HG03066 (cell line): ENCODE measurements at regions not wholly inside any gene's neighbourhood (a gene's known extent, or its start where the extent isn't known, plus 50 kb on each side); places are given as distances from the start of the nearest gene placed in this dataset.

ENCODE experiments used
- ATAC-seq: cut with Tn5 transposase; IDR thresholded peaks from one replicate; pipeline ENCODE4 v1.9.1; 2021; ENCODE audit warnings: low read depth; ENCODE audit not compliant: unreplicated experiment

DNA sequence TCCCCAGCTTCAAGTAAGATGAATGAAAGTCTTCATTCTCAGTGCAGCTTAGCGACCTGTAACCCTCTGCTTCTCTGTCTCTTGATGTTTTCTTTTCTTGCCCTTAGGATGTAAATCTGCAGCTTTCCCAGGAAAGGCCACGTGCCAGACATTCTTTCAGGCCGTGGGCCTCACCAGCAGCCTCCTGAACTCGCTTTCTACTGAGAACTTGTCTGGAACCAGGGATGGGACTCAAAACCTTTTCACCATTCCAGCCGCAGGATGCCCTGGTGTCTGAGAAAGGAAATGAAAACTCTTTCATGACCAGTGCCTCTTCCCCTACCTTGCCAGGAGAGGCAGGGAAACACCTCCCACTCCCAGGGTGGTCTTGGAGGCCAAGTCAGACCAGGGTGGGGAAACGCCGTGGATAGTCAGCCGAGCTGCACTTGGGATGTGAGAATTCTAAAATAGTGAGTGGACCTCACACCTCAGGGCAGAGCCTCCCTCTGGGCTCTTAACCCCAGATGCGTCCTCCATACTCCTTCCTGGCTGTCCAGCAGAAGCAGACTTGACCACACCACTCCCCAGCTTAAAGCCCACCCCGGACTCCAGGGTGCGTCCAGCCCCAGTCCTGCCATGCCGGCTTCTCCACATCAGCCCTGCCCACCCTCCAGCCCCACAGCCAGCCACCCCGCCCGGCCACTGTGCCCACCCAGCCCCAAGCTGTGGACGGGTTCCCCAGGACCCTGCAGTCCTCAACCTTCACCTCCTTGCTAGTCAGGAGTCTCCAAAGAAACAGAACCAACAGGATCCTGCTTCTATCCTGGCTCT, 115.5 kb downstream of the TWIST2 start:
- ATAC-seq, result no peak

GRCh38 chr2:238963971-238964328, 116.1 kb downstream of the TWIST2 start:
- no peak for ATAC-seq

DNA sequence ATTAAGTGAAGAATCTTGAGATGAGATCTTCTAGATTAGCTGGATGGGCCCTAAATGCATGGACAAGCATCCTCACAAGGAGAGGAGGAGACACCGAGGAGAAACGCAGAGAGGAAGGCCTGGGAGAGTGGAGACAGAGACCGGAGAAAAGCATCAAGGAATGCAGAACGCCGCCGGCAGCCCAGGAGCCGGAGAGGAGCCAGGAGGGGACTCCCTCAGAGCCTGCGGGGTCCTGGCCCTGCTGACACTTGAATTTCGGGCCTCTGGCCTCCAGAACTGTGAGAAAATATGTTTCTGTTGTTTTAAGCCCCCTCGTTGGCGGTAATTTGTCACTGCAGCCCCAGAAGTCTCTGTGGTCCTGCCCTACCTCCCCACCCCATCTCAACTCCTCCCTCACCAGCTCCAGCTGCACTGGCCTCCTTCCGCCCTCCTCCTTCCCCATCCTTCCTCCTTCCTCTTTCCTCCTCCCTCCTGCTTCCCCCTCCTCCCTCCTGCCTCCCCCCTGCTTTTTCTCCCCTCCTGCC, 116.7 kb downstream of the TWIST2 start:
- no peak for ATAC-seq

DNA sequence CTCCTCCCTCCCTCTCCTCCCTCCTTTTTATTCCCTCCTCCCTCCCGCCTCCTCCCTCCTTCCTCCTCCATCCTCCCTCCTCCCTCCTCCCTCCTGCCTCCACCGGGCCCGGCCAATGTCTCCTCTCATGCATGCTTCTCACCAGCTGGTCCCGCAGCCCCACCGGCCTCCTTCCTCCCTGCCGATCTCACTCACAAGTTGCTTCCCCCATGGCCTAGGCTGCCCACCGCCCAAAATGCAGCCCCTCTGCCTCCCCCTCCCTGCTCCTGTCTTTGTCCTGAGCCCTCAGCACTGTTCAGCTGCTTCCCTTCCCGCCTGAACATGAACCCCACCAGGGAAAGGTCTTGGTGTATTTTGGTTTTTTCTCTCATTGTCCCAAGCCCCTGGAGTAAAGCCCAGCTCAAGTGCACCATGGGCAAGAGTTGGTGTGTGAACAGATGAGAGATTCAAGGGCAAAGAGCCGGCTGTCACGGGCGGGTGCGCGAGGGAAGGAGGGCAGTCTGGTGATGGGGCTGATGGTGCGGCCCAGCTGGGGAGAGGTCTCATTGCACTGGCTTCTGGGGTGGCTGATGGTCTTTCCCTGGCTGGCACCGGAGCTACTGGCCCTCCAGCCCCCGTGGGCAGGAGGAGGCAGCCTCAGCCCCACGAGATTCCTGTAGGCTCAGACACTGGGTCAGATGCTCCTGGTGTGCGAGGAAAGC, 117.6 kb downstream of the TWIST2 start:
- ATAC-seq, result no peak

DNA sequence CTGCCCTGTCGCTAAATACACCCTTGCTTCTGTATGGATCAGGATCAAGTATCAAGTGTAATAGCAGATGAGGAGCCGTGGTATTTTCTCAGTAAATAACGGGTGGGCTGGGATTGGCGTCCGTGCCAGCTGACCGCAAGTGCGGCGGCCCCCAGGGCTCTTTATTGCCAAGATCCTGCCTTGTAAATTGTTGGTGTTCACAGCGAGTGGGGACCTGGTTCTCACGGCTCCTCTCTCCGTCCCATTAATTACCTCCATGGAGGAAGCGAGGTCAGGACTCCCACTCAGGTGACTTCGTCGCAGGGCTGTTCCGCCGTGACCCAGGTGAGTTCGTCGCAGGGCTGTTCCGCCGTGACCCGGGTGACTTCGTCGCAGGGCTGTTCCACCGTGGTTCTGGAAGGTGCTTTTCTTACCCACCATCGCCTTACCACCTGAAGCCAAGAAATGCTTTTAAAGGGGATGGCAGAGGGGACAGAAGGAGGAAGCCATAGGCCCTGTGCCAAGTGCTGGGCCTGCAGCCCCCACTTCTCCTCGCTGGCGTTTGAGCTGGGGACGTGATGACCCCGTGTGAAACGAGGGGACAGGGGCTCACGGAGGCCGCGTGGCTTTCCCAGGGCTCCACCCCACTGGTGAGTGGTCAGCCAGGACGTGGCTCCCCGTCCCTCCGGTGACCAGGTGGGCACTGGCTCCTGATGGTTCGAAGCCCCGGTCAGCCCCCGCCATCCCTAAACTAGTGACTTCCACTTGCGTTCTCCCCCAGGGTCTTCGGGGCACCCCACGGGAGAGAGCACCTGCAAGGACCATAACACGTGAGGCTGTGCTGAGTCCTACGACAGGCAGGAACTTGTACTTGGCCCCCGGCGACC, 118.4 kb downstream of the TWIST2 start:
- no peak for ATAC-seq

- no peak for ATAC-seq
Observed at GRCh38 chr2:238967031-238967977, 119.4 kb downstream of the TWIST2 start.

GRCh38 chr2:238967978-238968360, 120.1 kb downstream of the TWIST2 start:
- ATAC-seq, result no peak

GRCh38 chr2:238968616-238969384, 120.9 kb downstream of the TWIST2 start:
- no peak for ATAC-seq

DNA sequence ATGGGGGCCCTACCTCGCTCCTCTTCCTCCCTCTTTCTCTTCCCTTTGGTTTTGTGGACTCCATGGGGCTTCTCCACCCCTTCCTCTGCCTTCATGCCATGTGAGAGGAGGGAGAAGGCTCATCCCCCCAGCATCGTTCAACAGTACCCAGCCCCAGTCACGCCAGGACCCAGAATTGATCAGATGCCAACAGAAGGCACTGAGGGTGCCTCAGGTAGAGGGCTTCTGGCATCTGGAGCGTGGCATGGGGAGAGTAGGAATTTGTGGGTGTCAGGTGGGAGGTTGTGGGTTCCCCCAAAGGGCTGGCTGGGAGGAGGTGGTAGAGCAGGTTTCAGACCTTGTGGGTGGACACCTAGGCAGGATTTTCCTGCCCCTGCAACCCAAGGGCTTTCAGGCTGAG, 122.0 kb downstream of the TWIST2 start:
- no peak for ATAC-seq

GRCh38 chr2:238970553-238971081, 122.7 kb downstream of the TWIST2 start:
- peak; percentile 66 for ATAC-seq

DNA sequence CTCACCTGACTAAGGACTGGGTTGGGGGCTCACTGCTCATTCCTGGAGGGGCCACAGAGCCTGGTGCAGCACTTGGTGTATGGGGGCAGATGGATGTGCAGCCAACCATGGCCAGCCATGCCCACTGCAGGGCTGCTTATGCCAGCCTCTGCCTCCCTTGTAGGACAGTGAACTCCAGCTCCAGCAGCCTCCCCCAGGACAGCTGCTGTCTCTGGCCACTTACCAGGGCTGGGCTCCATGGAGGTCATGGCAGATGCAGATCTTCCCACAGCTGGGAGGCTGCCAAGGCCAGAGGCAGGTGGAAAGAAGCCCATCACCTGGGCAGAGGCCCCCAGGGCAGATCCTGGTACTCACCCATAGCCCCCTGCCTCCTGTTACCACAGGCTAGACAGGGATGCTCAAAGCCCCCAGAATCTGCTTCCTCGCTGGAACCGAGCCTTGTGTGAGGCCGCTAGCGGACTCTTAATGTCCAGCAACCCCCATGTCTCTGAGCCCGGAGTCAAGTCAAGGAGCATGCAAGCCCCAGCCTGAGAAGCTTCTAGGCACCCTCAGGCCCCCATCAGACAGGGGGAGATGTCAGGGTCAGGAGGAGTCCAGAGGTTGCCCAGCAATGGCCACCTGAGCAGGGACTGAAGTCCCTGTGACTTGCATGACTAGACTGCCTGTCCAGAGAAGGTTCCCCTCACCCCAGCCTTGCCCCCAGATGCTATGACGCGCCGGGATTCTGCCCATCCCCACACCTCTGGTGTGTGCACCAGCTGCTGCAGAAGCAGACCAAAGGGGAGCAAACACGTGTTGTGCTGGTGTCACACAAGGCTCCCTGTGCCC, 123.6 kb downstream of the TWIST2 start:
- no peak for ATAC-seq

- no peak for ATAC-seq
Observed at GRCh38 chr2:238972146-238972445, 124.2 kb downstream of the TWIST2 start.

DNA sequence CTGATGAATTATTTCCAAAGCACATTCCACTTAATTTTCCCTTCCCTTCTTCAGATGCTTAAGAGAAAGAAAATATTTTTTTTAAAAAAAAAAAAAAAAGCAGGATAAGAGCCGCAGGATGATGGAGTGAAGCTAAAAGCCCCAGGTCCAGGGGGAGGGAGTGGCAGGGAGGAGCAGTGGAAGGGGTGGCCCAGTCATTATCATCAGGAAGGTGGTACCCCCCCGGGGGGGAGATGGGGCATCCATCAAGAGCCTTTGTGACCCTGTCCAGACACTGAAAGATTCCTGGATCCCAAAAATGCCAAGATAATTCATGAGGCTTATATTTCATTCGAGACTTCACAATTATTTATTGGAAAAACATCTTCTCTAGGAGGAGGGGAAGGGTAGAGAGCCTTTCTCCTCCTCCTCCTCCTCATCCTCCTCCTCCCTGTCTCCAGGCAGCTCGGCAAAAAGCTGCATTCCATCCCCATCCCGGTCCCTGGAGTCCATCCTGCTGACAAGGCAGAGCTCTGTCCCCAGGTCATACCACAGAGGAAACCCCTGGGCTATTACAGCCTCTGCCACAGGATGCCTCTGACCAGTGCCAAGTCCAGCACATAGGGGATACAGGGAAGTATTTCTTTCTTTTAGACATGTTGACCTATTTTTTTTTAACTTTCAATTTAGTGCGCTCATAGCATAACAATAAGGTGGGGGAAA, 125.3 kb downstream of the TWIST2 start:
- ATAC-seq, result no peak

- ATAC-seq, result no peak
Observed at GRCh38 chr2:238974081-238974480, 126.2 kb downstream of the TWIST2 start.

DNA sequence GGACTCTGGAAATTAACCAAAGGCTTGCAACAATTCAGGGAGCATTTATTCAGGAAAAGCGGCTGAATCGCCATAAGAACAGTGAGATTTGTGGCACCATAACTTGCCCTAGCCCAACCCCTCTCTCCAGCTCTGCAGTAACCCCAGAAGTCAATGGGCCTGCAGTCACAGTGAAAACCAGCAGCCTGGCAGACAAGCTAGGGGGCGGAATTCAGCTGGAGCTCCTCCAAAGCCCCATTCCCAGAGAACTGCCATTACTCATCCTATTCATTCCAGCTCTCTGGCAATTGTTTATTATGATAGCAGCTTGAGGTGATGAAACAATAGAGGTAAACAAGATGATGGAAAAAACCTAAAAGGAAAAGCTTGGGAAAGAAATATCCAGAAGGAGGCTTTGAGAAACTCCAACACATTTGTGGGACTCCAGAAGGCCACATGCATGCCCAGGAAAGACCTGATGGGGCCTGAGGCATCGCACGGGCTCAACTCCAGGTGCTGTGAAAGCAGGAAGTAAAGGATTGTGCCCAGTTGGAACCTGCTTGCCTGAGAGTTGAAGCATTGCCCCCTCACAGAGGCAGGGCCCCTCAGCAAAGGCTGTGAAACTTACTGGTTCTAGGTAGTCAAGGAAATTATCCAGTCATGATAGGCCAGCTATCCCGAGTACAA, 126.7 kb downstream of the TWIST2 start:
- ATAC-seq, result no peak

- ATAC-seq, result no peak
Observed at GRCh38 chr2:238975408-238975807, 127.5 kb downstream of the TWIST2 start.

DNA sequence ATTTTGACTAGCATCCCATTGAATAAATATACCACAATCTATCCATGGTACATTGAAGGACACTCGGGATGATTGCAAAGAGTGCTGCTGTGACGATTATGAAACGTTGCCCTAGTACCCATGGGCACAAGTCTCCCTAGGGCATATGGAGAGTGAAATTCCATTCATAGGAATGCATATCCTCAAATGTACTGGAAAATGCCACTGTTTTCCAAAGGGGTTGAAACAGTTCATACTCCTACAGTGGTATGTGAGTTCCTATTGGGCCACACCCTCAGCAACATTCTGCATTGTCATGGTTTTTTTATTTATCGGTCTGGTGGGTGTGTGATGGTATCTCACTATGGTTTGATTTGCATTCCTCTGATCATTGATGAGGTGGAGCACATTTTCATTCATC, 130.6 kb downstream of the TWIST2 start:
- no peak for ATAC-seq
